PC-3 (cell line): ENCODE measurements at regions not wholly inside any gene's neighbourhood (a gene's known extent, or its start where the extent isn't known, plus 50 kb on each side); places are given as distances from the start of the nearest gene placed in this dataset.
"Not testable (repeated sequence)": the region's sequence is repeated elsewhere in the genome, so short reads cannot be mapped to it uniquely, and the experiment has no call there.

Source experiments
- ATAC-seq: fragments of 200-7000 bp; cut with Tn5 transposase; 2 replicates; pipeline ENCODE4 v1.9.1; 2020; ENCODE audit warnings: mild to moderate bottlenecking, moderate library complexity
- BruUV-seq: library from RNA; stranded (reverse); fragments of 400-500 nt; replicated peaks from 2 replicates; lab custom pipeline; 2021; lab: Mats Ljungman, UMichigan
- CTCF ChIA-PET: fragments of 300-600 bp; sonication (Branson Sonifier 250); formaldehyde crosslinking; loops from one replicate; lab custom pipeline; 2022; ENCODE audit warnings: antibody characterized with exemption; lab: Charles Lee
- POLR2A ChIA-PET: fragments of 300-600 bp; sonication (Branson Sonifier 250); formaldehyde crosslinking; loops from one replicate; lab custom pipeline; 2022; ENCODE audit warnings: antibody characterized with exemption; ENCODE audit not compliant: unreplicated experiment; lab: Charles Lee
- DNase-seq: peaks from one replicate; pipeline ENCODE4 v3.0.0-alpha.2; 2015
- H2AFZ ChIP-seq: fragments of 300-600 bp; sonication (generic); 2 replicates; pipeline ENCODE4 v1.6.0; 2016; ENCODE audit warnings: antibody characterized with exemption, low read length
- H3F3A ChIP-seq: fragments of 300-600 bp; sonication (generic); one replicate; pipeline ENCODE4 v1.6.0; 2017; ENCODE audit warnings: antibody characterized with exemption, low read length, control low read depth, mild to moderate bottlenecking; ENCODE audit not compliant: unreplicated experiment
- H3K27ac ChIP-seq: fragments of 300-600 bp; sonication (generic); 2 replicates; pipeline ENCODE4 v1.5.1; 2016; ENCODE audit warnings: mild to moderate bottlenecking, low read length
- H3K27me3 ChIP-seq: fragments of 300-600 bp; sonication (generic); 2 replicates; pipeline ENCODE4 v1.6.1; 2016; ENCODE audit warnings: low read length, mixed read lengths
- H3K36me3 ChIP-seq: fragments of 300-600 bp; sonication (generic); 2 replicates; pipeline ENCODE4 v1.6.1; 2016; ENCODE audit warnings: low read depth, mixed run types, low read length, mixed read lengths
- H3K4me1 ChIP-seq: fragments of 300-600 bp; sonication (generic); 2 replicates; pipeline ENCODE4 v1.5.1; 2016; ENCODE audit warnings: low read length; ENCODE audit not compliant: insufficient read depth
- H3K4me2 ChIP-seq: fragments of 300-600 bp; sonication (generic); 2 replicates; pipeline ENCODE4 v1.6.0; 2016; ENCODE audit warnings: low read length
- H3K4me3 ChIP-seq: fragments of 300-600 bp; sonication (generic); 2 replicates; pipeline ENCODE4 v1.5.1; 2016; ENCODE audit warnings: mild to moderate bottlenecking, low read length, mixed read lengths
- H3K79me2 ChIP-seq: fragments of 300-600 bp; sonication (generic); 2 replicates; pipeline ENCODE4 v1.6.1; 2017; ENCODE audit warnings: low read length, mixed read lengths
- H3K9ac ChIP-seq: fragments of 300-600 bp; sonication (generic); 2 replicates; pipeline ENCODE4 v1.6.0; 2016; ENCODE audit warnings: mild to moderate bottlenecking, low read length
- H3K9me2 ChIP-seq: fragments of 300-600 bp; sonication (generic); replicated peaks from 2 replicates; pipeline ENCODE4 v1.6.1; 2016; ENCODE audit warnings: mixed run types, low read length, mixed read lengths
- H3K9me3 ChIP-seq: fragments of 300-600 bp; sonication (generic); 2 replicates; pipeline ENCODE4 v1.6.1; 2016; ENCODE audit warnings: low read length, mixed read lengths
- H4K20me1 ChIP-seq: fragments of 300-600 bp; sonication (generic); 2 replicates; pipeline ENCODE4 v1.6.1; 2016; ENCODE audit warnings: low read length, mixed read lengths
- EZH2 ChIP-seq: fragments of 300-600 bp; sonication (generic); IDR thresholded peaks from one replicate; pipeline ENCODE4 v1.6.1; 2017; ENCODE audit warnings: antibody characterized with exemption, mild to moderate bottlenecking, low read length; ENCODE audit not compliant: unreplicated experiment
- EZH2phosphoT487 ChIP-seq: fragments of 300-600 bp; sonication (generic); IDR thresholded peaks from 2 replicates; pipeline ENCODE4 v1.6.1; 2018; ENCODE audit warnings: mild to moderate bottlenecking, antibody characterized with exemption, low read length, borderline replicate concordance
- intact Hi-C: fragments of 100-400 bp; cut with micrococcal nuclease; formaldehyde crosslinking; loops from 2 replicates; pipeline ENCODE4 v1.9.0; 2023
- TF ChIP-seq, protein P1 (sequence below): fragments of 300-600 bp; sonication (generic); conservative IDR thresholded peaks from 2 replicates; pipeline ENCODE4 v1.5.1; 2017; ENCODE audit warnings: antibody characterized with exemption, low read depth, mild to moderate bottlenecking, low read length

- intact Hi-C loops = no loop called here
- DNase-seq = no peak
- Histone ChIP-seq H3K4me2 (no peak overlapping the region), H3K4me3 (no peak overlapping the region), H3K9me3 (no peaks in the 10 kb centered on the region), H3K9ac (no peak overlapping the region), H2AFZ (no peak overlapping the region), H3K9me2 (no peaks in the 10 kb centered on the region), H3K27me3 (no peaks in the 10 kb centered on the region), H3K36me3 (no peaks in the 10 kb centered on the region), H3F3A (peaks cover 8% of the 10 kb centered on the region), H3K79me2 (no peaks in the 10 kb centered on the region), H3K27ac (no peak overlapping the region), H3K4me1 (peaks cover 68% of the 10 kb centered on the region), H4K20me1 (no peaks in the 10 kb centered on the region)
- TF ChIP-seq EZH2 (no peak), EZH2phosphoT487 (no peak)
- TF ChIP-seq, protein P1, sequence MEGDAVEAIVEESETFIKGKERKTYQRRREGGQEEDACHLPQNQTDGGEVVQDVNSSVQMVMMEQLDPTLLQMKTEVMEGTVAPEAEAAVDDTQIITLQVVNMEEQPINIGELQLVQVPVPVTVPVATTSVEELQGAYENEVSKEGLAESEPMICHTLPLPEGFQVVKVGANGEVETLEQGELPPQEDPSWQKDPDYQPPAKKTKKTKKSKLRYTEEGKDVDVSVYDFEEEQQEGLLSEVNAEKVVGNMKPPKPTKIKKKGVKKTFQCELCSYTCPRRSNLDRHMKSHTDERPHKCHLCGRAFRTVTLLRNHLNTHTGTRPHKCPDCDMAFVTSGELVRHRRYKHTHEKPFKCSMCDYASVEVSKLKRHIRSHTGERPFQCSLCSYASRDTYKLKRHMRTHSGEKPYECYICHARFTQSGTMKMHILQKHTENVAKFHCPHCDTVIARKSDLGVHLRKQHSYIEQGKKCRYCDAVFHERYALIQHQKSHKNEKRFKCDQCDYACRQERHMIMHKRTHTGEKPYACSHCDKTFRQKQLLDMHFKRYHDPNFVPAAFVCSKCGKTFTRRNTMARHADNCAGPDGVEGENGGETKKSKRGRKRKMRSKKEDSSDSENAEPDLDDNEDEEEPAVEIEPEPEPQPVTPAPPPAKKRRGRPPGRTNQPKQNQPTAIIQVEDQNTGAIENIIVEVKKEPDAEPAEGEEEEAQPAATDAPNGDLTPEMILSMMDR = no peak
- ChIA-PET CTCF (no interaction called here), POLR2A (no interaction called here)
- ATAC-seq = no peak
- no TSS peak for BruUV-seq
Observed at GRCh38 chr3:170806676-170807075, 63.3 kb downstream of the RPL22L1 start.

DNA sequence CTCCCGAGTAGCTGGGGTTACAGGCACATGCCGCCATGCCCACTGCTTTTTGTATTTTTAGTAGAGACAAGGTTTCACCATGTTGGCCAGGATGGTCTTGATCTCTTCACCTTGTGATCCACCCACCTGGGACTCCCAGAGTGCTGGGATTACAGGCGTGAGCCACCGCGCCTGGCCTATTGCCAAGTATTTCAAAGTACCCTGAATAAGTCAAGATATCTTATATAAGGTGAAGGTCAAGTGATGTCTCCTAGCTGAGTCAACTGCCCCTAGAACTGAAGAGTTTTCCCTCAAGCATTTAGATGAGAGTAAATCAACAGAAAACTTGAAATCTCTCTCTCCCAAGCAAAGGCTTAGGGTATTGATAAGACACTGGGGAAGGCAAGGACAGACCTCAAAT is 63.9 kb downstream of the RPL22L1 start:
- no peak for ATAC-seq
- Histone ChIP-seq H3K9me3 (no peaks in the 10 kb centered on the region), H3K79me2 (no peaks in the 10 kb centered on the region), H4K20me1 (no peaks in the 10 kb centered on the region), H3K9me2 (no peaks in the 10 kb centered on the region), H3F3A (peaks cover 6% of the 10 kb centered on the region), H3K4me2 (no peak overlapping the region), H3K27me3 (no peaks in the 10 kb centered on the region), H3K4me3 (no peak overlapping the region), H3K27ac (no peak overlapping the region), H3K9ac (no peak overlapping the region), H3K4me1 (peaks cover 64% of the 10 kb centered on the region), H2AFZ (no peak overlapping the region), H3K36me3 (no peaks in the 10 kb centered on the region)
- intact Hi-C loops = no loop called here
- ChIA-PET POLR2A (no interaction called here), CTCF (no interaction called here)
- TF ChIP-seq, protein P1 = no peak
- TF ChIP-seq EZH2 (no peak), EZH2phosphoT487 (no peak)
- no TSS peak for BruUV-seq
- no peak for DNase-seq

DNA sequence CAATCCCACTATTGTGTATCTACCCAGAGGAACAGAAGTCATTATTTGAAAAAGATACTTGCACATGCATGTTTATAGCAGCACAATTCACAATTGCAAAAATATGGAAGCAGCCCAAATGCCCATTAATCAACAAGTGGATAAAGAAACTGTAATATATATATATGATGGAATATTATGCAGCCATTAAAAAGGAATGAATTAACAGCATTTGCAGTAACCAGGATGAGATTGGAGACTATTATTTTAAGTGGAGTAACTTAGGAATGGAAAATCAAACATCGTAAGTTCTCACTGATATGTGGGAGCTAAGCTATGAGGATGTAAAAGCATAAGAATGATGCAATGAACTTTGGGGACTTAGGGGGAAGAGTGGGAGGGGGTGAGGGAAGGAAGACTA is 64.7 kb downstream of the RPL22L1 start:
- intact Hi-C loops, BruUV-seq, H4K20me1 ChIP-seq: not testable (repeated sequence)

DNA sequence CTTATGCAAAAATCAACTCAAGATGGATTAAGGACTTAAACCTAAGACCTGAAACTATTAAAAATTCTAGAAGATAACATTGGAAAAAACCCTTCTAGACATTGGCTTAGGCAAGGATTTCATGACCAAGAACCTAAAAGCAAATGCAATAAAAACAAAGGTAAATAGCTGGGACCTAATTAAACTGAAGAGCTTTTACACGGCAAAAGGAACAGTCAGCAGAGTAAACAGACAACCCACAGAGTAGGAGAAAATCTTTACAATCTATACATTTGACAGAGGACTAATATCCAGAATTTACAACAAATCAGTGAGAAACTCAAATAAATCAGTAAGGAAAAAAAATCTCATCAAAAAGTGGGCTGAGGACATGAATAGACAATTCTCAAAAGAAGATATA is 65.4 kb downstream of the RPL22L1 start:
- BruUV-seq, H4K20me1 ChIP-seq, H3K36me3 ChIP-seq, H3K27me3 ChIP-seq, H3K9ac ChIP-seq, CTCF ChIA-PET, H3K9me2 ChIP-seq, H2AFZ ChIP-seq, H3K4me3 ChIP-seq, H3F3A ChIP-seq, H3K79me2 ChIP-seq, ATAC-seq, H3K9me3 ChIP-seq: not testable (repeated sequence)
- peak; percentile 49 for DNase-seq
- POLR2A ChIA-PET = interaction anchor here (0.7 kb wide), 1 partner anchor 11 kb away, joined by 8 read pairs; no protein-coding TSS in a partner anchor
- Histone ChIP-seq H3K4me2 (peak overlapping the region; percentile 12), H3K4me1 (peaks cover 49% of the 10 kb centered on the region), H3K27ac (peak overlapping the region; percentile 73)
- intact Hi-C loops = loop anchor here (5.0 kb wide), 1 partner anchor 177 kb away; no protein-coding TSS in a partner anchor

More for the DNA sequence above, 64.7 kb downstream of the RPL22L1 start:
- DNase-seq, H3K27me3 ChIP-seq, H3K36me3 ChIP-seq, H2AFZ ChIP-seq, H3K9ac ChIP-seq, H3K4me3 ChIP-seq, H3F3A ChIP-seq, H3K79me2 ChIP-seq, CTCF ChIA-PET, ATAC-seq, H3K4me2 ChIP-seq, H3K9me2 ChIP-seq, H3K9me3 ChIP-seq: not testable (repeated sequence)
- peak overlapping the region; percentile 53 for H3K27ac ChIP-seq
- peaks cover 55% of the 10 kb centered on the region for H3K4me1 ChIP-seq
- POLR2A ChIA-PET = interaction anchor here (0.7 kb wide), 1 partner anchor 10 kb away, joined by 8 read pairs; no protein-coding TSS in a partner anchor
